ENCODE measurements at regions not wholly inside any gene's neighbourhood (a gene's known extent, or its start where the extent isn't known, plus 50 kb on each side); places are given as distances from the start of the nearest gene placed in this dataset.
"Not testable (repeated sequence)": the region's sequence is repeated elsewhere in the genome, so short reads cannot be mapped to it uniquely, and the experiment has no call there.

DNA sequence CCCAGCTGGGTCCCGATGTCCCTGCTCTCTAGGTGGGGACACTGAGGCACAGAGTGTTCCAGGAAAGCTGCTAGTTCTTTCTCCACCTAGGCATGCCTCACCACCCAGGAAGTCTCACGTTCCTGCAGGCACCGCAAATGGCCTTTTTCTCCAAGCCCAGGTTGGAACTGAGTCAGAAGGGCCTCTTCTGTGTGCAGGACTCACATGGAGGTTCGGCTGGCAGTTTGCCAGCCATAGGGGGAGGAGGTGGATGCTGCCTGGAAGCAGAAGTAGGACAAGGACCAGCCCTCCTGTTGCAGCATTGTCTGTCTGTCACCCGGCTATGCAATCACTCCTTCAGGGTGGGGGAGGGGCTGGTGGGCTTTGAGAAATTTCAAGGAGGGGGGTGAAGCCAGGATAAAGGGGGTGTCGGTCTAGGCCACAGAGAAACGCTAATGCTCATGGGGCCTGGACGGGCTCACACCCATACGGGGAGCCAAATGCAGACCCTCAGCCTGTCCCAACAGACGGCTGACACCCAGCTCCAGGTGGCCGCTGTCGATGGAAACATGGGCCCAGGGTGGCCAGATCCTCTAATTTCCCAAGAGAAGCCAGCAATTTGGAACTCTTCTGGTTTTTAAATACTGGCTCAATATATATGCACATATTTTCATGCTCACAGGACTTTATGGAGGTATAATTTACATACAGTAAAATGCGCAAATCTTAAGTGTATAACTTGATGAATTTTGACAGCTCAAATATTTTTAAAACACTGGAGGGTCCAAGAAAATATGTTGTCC lies 120.5 kb downstream of the PHETA1 start:
- DNase-seq = no peak

DNA sequence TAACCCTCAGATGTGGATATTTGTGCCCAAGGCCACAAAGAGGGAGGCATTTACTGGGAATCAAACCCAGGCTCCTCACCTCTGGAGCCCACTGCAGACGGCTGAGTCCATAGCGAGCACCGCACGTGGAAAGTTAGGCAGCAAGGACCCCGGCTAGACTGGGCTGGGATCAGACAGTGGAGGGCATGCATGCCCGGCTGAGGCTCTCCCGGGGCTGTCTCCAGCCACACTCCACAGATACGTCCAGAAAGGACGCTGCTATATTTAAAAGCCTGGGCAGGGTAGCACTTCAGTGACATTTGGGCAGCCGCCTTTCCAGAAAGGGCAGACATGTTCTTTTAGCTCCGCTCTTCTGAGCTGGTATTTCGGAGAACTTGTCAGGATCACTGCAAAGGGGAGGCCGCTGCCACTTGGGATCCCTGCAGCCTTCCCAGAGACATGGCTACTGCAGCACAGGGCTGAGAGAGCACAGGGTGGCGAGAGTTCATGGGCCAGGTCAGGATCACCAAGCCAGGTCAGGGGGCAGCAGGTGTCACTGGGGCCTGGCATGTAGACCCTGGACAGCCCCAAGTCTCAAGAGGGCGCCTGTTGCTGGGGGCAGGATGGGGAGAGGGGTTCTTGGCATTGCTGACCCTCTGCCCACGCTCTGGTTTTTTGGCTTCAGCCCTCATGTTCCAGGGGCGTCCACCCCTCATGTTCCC lies 121.7 kb downstream of the PHETA1 start:
- no peak for DNase-seq

DNA sequence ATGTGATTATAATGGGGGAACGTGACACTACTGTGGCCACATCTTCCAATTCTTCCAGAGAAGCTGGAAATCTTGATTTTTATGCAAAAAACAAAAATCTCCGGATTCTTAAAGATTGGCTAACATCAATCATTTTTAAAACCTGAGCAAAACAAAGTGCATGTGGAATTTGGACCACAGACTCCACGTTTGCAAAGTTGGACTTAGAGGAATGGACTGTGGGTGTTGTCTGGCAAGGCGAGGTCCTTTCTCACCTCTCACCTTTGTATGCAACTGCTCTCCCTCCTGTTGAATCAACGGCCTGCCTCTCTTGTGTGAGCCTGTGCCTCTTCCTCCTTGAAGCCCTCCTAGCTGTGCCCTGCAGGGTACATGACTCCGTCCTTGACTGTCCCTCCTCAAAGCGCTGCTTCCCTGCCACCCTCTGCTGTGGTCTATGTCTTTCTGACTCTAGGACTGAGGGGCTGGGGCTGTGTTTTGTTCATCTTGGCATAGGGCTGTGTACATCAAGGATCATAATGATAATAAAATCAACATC lies 122.4 kb downstream of the PHETA1 start:
- no peak for DNase-seq

DNA sequence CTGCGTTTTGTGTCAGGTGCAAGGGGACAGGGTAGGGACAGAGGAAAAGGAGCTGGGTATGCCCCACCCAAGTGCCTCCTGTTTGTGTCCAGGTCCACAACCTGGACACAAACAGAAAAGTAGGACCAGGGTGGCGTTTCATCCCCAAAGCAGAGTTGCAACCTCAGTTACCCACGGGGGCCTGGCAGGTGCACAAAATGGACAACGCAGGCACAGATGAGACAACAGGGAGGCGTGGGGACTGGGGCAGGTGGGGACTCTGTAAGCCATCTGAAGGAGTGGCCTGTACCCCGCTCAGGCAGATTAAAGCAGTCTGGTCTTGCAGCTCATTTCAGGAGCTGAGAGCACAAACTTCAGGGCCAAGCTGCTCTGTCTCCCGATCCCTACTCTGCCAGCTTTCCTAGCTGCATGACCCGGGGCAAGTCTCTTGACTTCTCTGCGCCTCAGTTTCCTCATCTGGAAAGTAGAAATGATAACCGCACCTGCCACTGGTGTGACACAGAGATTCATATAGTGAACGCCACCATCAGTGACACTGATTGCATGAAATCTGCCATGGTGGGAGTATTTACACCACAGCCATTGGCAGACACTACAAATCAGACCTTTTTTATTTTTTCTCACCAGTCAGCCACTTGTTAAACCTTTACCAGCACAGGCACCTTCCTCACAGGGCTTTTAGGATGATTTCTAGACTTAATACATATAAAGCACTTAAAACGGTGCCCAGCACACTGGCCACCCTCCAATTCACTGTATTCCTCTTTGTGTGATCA lies 123.0 kb downstream of the PHETA1 start:
- DNase-seq = no peak

DNA sequence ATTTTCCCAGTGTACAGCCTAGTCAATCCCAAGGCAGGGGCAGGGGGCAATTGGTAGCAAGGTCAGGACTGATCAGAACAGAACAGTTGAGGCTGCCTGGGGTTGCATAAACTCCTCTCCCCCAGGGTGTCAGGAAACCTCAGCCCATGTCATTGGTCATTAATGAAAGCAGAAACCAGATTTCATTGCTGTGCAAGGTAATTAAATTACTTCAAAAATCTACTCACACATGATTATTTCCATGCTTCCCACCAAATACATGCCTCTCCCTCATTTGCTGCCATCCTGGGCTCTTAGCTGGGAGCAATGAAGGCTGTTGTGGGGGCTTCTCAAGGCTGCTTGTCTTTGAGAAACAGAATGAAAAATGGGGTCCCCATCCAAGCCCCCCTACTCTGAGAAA lies 124.2 kb downstream of the PHETA1 start:
- DNase-seq = no peak

DNA sequence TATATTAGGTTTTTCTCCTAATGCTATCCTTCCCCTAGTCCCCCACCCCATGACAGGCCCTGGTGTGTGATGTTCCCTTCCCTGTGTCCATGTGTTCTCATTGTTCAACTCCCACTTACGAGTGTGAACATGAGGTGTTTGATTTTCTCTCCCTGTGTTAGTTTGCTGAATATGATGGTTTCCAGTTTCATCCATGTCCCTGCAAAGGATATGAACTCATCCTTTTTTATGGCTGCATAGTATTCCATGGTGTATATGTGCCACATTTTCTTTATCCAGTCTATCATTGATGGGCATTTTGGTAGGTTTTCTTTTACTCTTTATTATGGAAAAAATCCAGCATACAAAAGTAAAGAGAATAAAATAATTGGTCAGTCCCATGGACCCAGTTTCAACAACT lies 126.1 kb downstream of the PHETA1 start:
- not testable (repeated sequence) for DNase-seq

DNA sequence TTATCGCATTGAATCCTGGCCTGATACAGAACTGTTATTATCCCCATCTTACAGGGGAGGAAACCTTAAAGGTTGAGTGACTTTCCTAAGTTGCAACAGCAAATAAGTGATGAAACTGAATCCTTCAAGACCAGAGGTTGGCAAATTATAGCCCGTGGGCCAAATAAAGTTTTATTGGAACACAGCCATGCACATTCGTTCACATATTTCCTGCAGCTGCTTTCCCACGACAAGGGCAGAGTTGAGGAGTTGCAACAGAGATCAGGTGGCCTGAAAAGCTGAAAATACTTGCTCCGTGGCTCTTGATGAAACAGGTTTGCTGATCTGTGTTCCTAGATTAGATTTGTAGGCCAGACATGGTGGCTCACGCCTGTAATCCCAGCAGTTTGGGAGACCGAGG lies 126.7 kb downstream of the PHETA1 start:
- no peak for DNase-seq

DNA sequence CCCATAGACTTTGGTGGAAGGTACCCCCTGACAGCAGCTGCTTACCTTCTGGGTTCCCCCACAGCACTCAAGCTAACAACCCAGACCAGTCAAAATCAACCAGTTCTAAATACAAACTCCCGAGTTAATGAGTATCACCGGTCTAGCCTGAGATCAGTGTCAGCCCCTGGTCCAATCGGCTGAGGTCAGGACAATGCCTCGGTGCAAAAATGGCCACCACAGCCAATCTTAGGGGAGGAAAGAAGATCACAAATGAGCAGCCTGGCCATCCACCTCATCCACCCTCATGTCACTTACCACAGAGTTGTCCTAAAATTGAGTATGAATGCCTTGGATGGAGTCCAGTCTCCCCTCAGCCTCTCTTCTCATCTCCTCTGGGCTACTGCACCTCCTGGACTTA lies 128.5 kb downstream of the PHETA1 start:
- DNase-seq = no peak

DNA sequence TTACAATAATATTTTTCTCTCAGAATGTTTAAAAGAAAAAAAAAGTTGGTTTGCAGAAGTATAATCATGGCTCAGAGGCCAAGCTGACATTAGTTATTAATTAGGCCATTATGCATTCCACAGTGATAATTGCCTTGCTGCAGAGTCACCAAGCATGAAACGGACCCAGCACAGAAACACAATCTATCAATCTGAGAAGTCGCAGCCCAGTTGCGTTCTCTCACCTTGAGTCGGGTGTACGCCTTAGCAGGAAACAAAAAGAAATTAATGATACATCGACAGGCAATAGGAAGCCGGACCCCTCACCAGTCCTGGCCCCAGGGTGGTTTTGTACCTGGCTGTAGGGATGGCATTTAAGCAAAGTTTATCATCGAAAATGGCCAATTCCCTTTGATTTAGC lies 129.7 kb downstream of the PHETA1 start:
- DNase-seq = no peak

DNA sequence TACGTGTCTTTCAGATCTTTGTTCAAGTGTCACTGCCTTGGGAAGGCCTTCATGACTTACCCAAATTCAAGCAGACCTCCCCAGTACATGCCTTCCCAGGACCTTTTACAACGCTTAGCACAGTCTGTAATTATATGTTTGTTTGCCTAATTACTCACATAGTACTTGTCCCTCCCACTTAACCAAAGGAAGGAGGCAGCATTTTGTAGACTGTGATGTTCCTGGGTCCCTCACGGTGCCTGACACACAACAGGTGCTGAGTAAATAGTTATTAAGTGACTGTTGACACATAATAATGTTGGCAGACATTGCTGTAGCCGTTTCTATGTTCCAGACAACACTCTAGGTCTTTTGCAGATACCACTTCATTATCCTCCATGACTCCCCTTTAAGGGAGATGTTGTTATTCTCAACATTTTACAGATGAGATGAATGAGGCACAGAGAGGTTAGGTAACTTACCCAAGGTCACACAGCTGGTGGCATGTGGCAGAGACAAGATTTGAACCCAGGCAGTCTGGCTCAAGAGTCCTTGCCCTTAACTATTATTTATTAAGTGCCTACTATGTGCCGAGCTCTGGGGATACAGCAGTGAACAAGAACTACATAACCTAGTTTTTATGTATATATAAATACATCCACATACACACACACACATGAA lies 130.7 kb downstream of the PHETA1 start:
- DNase-seq = no peak

DNA sequence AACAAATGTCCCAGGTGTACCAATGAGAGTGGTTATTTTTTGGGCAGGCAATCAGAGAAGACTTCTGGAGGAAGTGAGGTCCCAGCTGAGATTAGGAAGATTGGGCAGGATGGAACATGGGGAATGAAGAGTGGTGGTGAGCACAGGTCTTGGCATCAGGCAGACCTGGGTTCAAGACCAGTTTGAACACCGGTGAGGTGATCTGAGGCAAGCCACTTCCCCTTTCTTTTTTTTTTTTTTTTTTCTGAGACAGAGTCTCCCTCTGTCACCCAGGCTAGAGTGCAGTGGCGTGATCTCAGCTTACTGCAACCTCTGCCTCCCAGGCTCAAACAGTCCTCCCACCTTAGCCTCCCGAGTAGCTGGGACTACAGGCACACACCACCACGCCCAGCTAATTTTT lies 134.4 kb downstream of the PHETA1 start:
- not testable (repeated sequence) for DNase-seq

DNA sequence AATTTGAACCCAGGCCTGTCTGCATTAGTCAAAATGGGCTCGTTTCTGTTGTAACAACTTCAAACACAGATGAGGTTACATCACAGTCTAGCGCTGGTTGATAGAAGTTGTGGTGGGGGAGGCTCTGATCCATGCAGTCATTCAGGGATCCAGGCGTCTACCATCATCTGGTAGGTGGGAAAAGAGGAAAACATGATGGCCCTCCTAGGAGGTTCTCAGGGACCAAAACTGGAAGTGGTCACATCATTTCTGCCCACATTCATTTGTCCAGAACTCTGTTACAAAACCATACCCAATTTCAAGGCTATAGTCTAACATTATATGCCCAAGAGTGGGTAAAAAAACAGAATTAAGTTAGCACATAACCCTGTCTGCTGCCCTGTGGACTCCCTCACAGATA lies 135.1 kb downstream of the PHETA1 start:
- no peak for DNase-seq

DNA sequence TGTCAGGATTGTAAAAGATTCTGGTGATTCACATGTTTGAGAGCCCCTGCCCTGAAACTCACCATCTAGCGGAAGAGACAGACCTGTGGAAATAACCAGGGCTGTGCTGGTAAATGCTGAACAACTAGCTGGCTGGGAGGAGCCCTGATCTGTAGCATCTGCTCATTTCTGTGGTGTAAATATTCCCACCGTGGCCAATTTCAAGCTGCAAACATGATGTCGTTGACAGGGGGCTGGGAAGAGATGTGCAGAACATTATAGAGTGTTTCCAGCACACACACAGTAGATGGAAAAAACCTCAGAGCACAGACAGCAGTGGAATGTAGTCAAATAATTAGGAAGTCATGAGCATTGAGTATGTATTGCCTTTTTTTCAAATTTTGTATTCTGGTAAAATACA lies 138.2 kb downstream of the PHETA1 start:
- no peak for DNase-seq

DNA sequence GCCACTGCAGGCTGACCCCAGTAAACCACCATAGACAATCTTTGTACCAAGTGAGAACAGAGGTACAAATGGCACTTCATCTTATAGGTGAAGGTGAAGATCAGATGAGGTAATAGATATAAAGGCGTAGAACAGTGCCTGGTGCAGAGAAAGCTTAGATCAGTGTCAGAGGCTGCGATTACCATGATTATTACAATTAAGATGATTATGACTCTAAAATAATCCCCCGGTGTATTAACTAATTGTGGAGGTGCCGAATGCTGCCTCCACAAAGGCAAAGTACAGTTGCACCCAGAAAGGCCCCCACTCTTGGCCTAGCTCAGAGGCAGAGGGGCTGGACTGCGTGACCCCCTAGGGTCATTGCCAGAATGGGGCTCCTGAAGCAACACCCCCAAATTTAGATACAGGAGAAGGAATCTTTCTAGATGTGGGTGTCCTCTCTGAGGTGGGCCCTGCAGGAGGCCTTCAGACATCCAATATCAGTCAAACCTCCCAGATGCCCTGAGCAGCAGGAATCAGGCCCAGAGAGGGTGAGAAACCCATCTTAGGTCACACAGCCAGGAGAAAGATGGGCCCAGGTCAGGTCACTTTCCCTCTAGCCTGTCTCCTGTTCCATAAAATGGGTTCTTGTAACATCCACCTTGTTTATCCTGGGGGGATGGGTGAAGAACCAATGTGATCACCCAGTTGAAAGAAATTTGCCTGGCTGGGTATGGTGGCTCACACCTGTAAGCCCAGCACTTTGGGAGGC lies 139.8 kb downstream of the PHETA1 start:
- DNase-seq = no peak

DNA sequence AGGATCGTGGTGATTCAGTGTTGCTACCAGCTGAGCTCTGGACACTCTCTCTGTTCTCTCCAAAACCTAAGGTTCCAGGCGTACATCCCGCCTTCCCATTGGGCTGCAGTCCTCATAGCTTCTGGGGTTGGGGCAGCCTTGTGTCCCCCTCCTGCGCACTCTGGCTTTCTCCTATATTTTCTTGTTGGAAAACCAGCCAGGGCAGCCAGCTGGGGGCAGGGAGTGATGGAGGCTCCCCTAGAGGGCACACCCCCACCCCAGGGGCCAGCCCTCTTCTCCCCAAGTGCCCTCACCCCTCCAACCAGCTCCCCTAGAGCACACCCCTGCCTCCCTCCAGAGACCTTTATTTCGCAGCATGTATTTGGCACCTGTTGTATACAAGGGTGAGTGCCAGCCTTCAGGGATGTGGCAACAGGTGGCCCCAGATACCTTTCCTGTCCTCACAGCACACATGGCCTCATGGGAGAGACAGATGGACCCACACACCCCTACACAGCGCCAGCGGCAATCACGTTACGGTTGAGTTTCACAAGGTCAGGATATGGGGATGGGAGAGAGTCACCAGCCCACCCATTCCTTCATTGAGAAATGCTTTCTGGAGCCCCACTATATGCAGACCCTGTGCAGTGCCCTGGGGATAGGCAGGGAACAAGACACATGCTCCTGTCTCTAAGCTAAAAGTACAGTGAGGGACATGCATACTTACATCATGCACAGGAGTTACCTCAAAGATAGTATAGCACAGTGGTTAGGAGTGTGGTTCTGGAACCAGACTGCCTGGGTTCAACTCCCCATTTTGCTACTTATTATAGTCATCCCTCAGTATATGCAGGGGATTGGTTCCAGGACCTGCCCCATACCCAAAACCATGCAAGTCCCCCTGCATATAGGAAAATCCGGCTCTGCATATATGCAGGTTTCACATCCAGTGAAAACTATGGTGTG lies 141.1 kb downstream of the PHETA1 start:
- no peak for DNase-seq

DNA sequence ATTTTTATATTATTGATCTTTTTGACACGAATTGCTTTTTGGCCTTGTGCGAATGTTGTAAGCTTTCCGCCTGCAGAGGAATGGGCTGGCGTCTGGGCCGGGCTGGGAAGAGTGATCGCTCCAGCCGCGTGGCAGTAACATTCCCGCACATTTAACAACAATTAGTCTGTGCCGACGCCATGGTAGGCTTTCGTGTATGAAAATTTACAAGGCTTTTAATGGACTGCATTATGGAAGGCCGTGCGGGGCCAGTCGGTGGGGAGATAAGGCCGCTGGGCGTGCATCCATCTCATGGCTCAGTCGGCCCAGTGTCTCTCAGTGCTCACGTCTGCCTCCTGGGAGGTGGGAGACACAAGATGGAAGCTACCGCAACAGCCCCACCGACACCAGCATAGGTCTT lies 142.2 kb downstream of the PHETA1 start:
- DNase-seq = no peak

DNA sequence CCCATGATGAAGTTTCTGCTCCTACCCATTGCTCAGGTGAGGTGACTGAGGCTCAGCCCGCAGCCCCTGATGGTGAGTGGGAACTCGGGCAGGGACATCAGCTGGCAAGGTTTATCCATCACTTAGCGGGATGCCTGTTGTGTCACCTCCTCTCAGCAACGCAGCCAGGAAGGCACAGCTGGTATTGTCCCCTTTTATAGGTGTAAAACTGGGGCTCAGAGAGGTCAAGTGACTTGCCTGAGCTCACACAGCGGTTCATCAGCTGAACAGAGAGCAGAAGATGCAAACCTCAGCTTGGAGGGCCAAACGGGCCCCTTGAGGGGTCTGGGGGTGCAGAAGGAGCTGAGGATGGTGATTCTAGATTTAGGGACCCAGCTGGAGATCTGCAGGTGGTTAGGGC lies 143.6 kb downstream of the PHETA1 start:
- no peak for DNase-seq

DNA sequence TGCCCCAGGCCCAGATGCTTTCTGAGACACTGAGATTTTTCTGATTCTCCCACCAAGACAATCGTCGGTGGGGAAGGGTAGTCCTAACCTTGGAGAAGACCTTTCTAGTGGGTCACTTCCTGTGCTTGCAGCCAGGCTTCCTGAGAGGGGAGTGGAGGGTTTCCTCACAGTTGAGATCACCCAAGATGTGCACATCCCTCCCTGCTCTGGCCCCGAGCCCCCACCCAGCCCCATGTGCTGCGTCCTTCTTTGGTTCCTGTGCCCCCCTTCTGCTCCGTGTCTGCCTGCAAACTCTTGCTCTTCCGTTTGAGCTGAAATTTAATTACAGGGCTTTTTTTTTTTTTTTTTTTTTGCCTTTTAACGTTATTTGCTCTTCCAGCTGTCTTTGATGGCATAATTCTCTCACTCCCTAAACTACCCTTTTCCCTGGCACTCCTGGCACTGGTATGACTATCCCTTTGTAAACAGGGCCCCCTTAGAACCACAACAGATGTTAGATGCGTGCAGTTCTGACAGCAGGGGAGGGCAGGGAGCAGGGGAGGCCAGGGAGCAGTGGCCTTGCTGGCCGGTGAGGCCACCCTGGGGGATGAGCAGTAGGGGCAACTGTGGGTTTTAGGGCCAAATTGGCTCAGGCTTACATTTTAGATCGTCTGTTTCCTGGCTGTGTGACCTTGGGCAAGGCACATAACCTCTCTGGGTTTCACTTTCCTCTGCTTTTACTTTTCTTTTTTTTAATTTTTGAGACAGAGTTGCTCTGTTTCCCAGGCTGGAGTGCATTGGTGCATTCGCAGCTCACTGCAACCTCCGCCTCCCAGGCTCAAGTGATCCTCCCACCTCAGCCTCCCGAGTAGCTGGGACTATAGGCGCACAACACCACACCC lies 144.5 kb downstream of the PHETA1 start:
- DNase-seq = no peak

DNA sequence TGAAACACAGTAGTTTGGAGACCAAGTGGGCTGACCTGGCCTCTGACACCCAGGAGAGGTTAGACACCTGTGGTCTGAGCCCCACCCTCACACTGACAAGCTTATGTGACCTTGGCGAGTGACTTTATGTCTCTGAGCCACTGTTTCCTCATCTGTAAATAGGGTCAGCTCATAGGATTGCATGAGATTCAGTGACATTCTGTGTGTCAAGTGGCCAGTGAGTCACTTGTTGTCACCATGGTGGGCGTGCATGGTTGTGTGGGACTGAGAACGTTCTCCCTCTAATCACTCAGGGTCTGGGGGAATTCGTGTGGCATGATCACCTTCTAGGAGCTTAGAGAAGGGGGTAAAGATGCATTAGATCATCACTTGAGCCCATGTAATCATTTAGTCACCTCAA lies 146.4 kb downstream of the PHETA1 start:
- DNase-seq = no peak

DNA sequence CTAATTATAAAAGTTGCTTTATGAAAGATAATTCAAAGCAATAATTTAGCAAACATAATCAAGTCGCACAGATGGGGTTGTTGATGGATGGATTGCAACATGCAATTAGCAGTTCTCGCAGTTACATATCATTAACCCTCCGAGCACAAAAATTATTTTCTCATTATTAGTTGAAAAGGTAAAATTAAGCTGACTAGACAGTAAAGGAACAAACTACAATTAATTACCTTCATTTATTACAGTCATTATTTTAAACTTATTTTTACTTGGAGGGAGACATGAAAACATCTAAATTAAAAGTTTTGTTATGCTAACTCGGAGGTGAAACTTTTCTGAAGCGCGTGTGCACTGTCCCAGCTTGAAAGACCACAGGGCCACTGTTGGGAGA lies 146.9 kb downstream of the PHETA1 start:
- DNase-seq = no peak

Data from activated CD8-positive, alpha-beta memory T cell treated with anti-CD3 and anti-CD28 coated beads, Interleukin-2, amount 50 U/mL, for 48 hours (primary cell).